Fibroblast of lung (primary cell): ENCODE measurements at regions not wholly inside any gene's neighbourhood (a gene's known extent, or its start where the extent isn't known, plus 50 kb on each side); places are given as distances from the start of the nearest gene placed in this dataset.

Experiments used
- CTCF ChIP-seq, 2 donors: IDR thresholded peaks in 1 of 2; conservative IDR thresholded peaks in 1 of 2; 1 replicate in 1 of 2; 2 replicates in 1 of 2; pipeline ENCODE4 v1.5.1; 2011 to 2012; ENCODE audit warnings: low read length in 2 of 2, control low read depth in 1 of 2, inconsistent platforms in 1 of 2, low read depth in 1 of 2, mild to moderate bottlenecking in 1 of 2
- EZH2 ChIP-seq: IDR thresholded peaks from 2 replicates; pipeline ENCODE4 v1.5.1; 2012; ENCODE audit warnings: low read length, control low read depth, mild to moderate bottlenecking; ENCODE audit errors: missing control alignments

- TF ChIP-seq CTCF (conservative IDR thresholded peaks at IDR 0.05 in 1 of 2, IDR thresholded peaks at IDR 0.05 in 1 of 2; ENCODE audit: low read depth in 1 of 2, low read length in 2 of 2) (no peak), EZH2 (no peak)
Measured at GRCh38 chr2:220168891-220169546, 541.6 kb downstream of the SLC4A3 start.
